HEK293T (cell line): ENCODE measurements at regions not wholly inside any gene's neighbourhood (a gene's known extent, or its start where the extent isn't known, plus 50 kb on each side); places are given as distances from the start of the nearest gene placed in this dataset.
"Not testable (repeated sequence)": the region's sequence is repeated elsewhere in the genome, so short reads cannot be mapped to it uniquely, and the experiment has no call there.

Experiments
- CTCF ChIA-PET: fragments of 350-600 bp; formaldehyde crosslinking; extraction: SDS; loops from one replicate; lab custom pipeline; 2021; ENCODE audit warnings: antibody characterized with exemption, inconsistent platforms; lab: Yijun Ruan, JAX
- POLR2A ChIA-PET: fragments of 350-600 bp; formaldehyde crosslinking; extraction: SDS; loops from one replicate; lab custom pipeline; 2020; ENCODE audit warnings: antibody characterized with exemption, inconsistent platforms; lab: Yijun Ruan, JAX
- DNase-seq: peaks from one replicate; pipeline ENCODE4 v3.0.0; 2012; ENCODE audit warnings: mixed read lengths; ENCODE audit errors: extremely low spot score
- ARNT ChIP-seq: fragments of 450-650 bp; IDR thresholded peaks from 2 replicates; pipeline ENCODE4 v1.6.1; 2017; ENCODE audit warnings: mild to moderate bottlenecking
- BHLHE40 ChIP-seq: fragments of 450-650 bp; IDR thresholded peaks from 2 replicates; pipeline ENCODE4 v1.6.1; 2016; ENCODE audit warnings: mild to moderate bottlenecking, moderate library complexity, borderline replicate concordance
- CTBP1 ChIP-seq: fragments of 450-650 bp; IDR thresholded peaks from 2 replicates; pipeline ENCODE4 v1.6.1; 2016; ENCODE audit warnings: borderline replicate concordance
- ELF4 ChIP-seq: fragments of 450-650 bp; IDR thresholded peaks from 2 replicates; pipeline ENCODE4 v1.6.1; 2017; ENCODE audit warnings: antibody characterized with exemption
- FOXA1 ChIP-seq: fragments of 450-650 bp; IDR thresholded peaks from 2 replicates; pipeline ENCODE4 v1.6.1; 2016; ENCODE audit warnings: mild to moderate bottlenecking
- FOXK2 ChIP-seq: fragments of 450-650 bp; IDR thresholded peaks from 2 replicates; pipeline ENCODE4 v1.6.1; 2016; ENCODE audit warnings: mild to moderate bottlenecking
- FOXM1 ChIP-seq: fragments of 450-650 bp; IDR thresholded peaks from 2 replicates; pipeline ENCODE4 v1.6.1; 2017; ENCODE audit warnings: mild to moderate bottlenecking, borderline replicate concordance
- HDGF ChIP-seq: fragments of 450-650 bp; IDR thresholded peaks from 2 replicates; pipeline ENCODE4 v1.6.1; 2017; ENCODE audit warnings: antibody characterized with exemption, borderline replicate concordance
- L3MBTL2 ChIP-seq: fragments of 450-650 bp; conservative IDR thresholded peaks from 2 replicates; pipeline ENCODE4 v1.6.1; 2016; ENCODE audit warnings: mild to moderate bottlenecking
- LEF1 ChIP-seq: fragments of 450-650 bp; IDR thresholded peaks from 2 replicates; pipeline ENCODE4 v1.6.1; 2017; ENCODE audit warnings: mild to moderate bottlenecking, borderline replicate concordance
- NFRKB ChIP-seq: fragments of 450-650 bp; IDR thresholded peaks from 2 replicates; pipeline ENCODE4 v1.6.1; 2016; ENCODE audit warnings: mild to moderate bottlenecking, moderate library complexity
- SP1 ChIP-seq: fragments of 450-650 bp; IDR thresholded peaks from 2 replicates; pipeline ENCODE4 v1.6.1; 2017
- SUZ12 ChIP-seq: fragments of 450-650 bp; IDR thresholded peaks from 2 replicates; pipeline ENCODE4 v1.6.1; 2016; ENCODE audit warnings: mild to moderate bottlenecking
- TARDBP ChIP-seq: fragments of 450-650 bp; IDR thresholded peaks from 2 replicates; pipeline ENCODE4 v1.6.1; 2016
- ZNF384 ChIP-seq: fragments of 450-650 bp; IDR thresholded peaks from 2 replicates; pipeline ENCODE4 v1.6.1; 2016
- TF ChIP-seq, protein P1 (sequence below): fragments of 450-650 bp; IDR thresholded peaks from 2 replicates; pipeline ENCODE4 v1.6.1; 2016

DNA sequence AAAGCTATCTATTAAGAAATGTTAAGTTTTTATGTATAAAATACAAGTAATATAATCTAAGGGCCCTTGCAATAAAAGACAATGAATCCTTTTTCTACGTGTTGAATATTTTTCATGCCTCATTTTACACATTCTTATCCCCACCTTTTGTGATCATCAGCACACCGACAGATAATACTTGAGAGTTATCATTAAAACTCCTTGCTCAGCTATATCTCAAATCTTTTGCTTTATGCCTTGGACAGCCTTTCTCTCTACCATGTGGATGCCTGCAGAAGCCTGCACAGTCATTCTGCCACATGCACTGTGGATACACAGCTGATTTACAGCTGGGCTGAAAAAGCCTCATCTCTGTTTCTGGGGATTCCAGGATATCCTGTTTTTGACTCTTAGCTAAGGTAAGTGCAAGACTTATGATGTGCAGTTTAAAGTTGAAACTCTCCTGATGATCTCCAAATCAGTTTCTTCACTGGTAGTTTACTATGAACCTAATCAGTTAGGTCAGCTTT, 1565.1 kb downstream of the SI start:
- CTCF ChIA-PET = no interaction called here
- POLR2A ChIA-PET = no interaction called here
- TF ChIP-seq FOXK2 = no peak
- TF ChIP-seq TARDBP = no peak
- TF ChIP-seq SUZ12 = no peak
- TF ChIP-seq FOXA1 = no peak
- no peak for TF ChIP-seq FOXM1
- TF ChIP-seq LEF1 = no peak
- no peak for TF ChIP-seq BHLHE40
- no peak for DNase-seq

DNA sequence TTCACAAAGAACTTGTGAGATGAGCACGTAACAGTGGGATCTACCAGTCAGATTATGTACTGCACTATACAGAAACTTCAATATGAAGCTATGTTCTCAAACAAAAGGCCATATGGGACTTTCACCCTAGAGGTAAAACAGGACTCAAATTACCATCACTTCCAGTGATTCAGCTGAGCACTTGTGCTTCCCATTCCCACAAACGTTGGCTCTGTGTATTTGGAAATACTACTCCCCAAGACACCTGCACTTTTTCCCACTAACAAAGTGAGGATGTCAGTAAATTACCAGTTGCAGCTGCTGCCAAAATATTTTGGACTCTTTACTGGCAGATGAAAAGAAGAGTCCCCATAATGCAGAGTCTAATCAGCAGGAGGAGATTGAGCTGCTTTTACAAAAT, 1570.1 kb downstream of the SI start:
- DNase-seq = no peak
- POLR2A ChIA-PET = no interaction called here
- CTCF ChIA-PET = no interaction called here
- TF ChIP-seq ELF4 (no peak), LEF1 (no peak)

DNA sequence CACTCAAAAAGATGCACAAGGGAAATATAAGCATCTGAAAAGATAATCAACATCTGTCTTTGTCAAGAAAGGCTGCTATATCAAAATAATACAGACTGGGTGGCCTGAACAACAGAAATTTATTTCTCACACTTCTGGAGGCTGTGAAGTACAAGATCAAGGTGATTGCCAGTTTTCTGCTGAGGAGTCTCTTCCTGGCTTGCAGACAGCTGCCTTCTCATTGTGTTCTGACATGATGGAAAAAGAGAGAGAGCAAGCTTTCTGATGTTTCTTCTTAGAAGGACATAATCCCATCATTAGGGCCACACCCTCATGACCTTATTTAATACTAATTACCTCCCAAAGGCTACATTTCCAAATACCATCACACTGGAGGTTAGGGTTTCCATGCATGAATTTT, 1573.3 kb downstream of the SI start:
- ChIA-PET CTCF (no interaction called here), POLR2A (no interaction called here)
- DNase-seq = no peak
- TF ChIP-seq SP1 (no peak), FOXA1 (no peak), ARNT (no peak), BHLHE40 (no peak), ELF4 (no peak), NFRKB (no peak), ZNF384 (no peak), CTBP1 (no peak), LEF1 (no peak), SUZ12 (no peak), TARDBP (no peak), FOXK2 (no peak), HDGF (no peak), FOXM1 (no peak), L3MBTL2 (no peak)
- TF ChIP-seq, protein P1, sequence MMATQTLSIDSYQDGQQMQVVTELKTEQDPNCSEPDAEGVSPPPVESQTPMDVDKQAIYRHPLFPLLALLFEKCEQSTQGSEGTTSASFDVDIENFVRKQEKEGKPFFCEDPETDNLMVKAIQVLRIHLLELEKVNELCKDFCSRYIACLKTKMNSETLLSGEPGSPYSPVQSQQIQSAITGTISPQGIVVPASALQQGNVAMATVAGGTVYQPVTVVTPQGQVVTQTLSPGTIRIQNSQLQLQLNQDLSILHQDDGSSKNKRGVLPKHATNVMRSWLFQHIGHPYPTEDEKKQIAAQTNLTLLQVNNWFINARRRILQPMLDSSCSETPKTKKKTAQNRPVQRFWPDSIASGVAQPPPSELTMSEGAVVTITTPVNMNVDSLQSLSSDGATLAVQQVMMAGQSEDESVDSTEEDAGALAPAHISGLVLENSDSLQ = no peak

DNA sequence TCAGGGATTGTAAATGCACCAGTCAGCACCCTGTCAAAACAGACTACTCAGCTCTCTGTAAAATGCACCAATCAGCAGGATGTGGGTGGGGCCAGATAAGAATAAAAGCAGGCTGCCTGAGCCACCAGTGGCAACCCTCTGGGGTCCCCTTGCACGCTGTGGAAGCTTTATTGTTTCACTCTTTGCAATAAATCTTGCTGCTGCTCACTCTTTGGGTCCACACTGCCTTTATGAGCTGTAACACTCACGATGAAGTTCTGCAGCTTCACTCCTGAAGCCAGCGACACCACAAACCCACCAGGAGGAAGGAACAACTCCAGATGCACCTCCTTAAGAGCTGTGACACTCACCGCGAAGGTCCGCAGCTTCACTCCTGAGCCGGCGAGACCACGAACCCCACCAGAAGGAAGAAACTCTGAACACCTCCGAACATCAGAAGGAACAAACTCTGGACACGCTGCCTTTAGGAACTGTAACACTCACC, 1578.5 kb downstream of the SI start:
- CTCF ChIA-PET, POLR2A ChIA-PET, DNase-seq: not testable (repeated sequence)

DNA sequence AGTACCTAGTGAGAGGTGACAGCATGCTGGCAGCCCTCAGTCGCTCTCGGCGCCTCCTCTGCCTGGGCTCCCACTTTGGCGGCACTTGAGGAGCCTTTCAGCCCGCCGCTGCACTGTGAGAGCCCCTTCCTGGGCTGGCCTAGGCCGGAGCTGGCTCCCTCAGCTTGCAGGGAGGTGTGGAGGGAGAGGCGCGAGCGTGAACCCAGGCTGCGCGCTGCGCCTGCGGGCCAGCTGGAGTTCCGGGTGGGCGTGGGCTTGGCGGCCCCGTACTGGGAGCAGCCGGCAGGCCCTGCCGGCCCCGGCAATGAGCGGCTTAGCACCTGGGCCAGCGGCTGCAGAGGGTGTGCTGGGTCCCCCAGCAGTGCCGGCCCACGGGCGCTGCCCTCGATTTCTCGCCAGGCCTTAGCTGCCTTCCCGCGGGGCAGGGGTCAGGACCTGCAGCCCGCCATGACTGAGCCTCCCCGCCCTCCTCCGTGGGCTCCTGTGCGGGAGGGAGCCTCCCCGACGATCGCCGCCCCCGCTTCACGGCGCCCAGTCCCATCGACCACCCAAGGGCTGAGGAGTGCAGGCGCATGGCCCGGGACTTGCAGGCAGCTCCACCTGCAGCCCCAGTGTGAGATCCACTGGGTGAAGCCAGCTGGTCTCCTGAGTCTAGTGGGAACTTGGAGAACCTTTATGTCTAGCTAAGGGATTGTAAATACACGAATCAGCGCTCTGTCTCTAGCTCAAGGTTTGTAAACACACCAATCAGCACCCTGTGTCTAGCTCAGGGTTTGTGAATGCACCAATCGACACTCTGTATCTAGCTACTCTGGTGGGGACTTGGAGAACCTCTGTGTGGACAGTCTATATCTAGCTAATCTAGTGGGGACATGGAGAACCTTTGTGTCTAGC, 1579.2 kb downstream of the SI start:
- DNase-seq, POLR2A ChIA-PET, CTCF ChIA-PET: not testable (repeated sequence)

DNA sequence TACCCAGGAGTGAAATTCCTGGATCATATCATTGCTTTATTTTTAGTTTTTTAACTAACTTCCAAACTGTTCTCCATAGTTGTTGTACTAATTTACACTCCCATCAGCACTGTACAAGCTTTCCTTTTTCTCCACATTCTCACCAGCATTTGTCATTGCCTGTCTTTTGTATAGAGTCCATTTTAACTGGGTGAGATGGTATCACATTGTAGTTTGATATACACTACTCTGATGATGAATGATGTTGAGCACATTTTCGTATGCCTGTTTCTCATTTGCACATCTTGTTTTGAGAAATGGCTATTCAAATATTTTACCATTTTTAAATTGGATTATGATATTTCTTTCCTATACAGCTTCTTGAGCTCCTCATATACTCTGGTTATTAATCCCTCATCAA, 1586.6 kb downstream of the SI start:
- POLR2A ChIA-PET = no interaction called here
- TF ChIP-seq ELF4 (no peak), CTBP1 (no peak), FOXA1 (no peak), TARDBP (no peak), FOXK2 (no peak), BHLHE40 (no peak), L3MBTL2 (no peak), LEF1 (no peak), NFRKB (no peak), ARNT (no peak), SUZ12 (no peak), ZNF384 (no peak), HDGF (no peak), FOXM1 (no peak), SP1 (no peak)
- TF ChIP-seq, protein P1 = no peak
- no peak for DNase-seq
- CTCF ChIA-PET = no interaction called here

DNA sequence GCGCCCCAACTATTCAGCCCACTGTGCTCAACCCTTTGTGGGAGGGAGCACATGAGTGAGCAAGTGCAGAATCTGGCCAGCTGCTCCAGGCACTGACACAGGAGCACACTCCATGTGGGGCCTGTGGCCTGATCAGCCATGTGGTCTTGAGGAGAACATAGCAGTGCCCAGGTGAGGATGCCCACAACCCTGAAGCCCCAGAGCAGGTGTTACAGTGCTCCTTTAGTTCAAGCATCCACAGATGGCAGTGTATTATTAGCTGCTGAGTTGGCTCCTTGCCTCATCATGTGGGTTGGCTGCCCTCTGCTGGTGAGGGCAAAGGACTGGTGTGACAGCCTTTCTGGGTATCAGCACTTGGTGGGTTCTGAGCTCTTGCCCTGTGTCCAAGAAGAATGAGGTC, 1588.2 kb downstream of the SI start:
- ChIA-PET POLR2A (no interaction called here), CTCF (interaction anchor here (1.1 kb wide), 1 partner anchor 433 kb away, joined by 5 read pairs; no protein-coding TSS in a partner anchor)
- peak; percentile 33 for DNase-seq

More for the DNA sequence above, 1588.2 kb downstream of the SI start:
- TF ChIP-seq, protein P1 = no peak
- TF ChIP-seq SP1 (no peak), LEF1 (no peak), BHLHE40 (no peak), SUZ12 (no peak), ARNT (no peak), ZNF384 (no peak), ELF4 (no peak), TARDBP (no peak), CTBP1 (no peak), FOXM1 (no peak)
